Hepatic stellate cell (primary cell): ENCODE measurements at regions not wholly inside any gene's neighbourhood (a gene's known extent, or its start where the extent isn't known, plus 50 kb on each side); places are given as distances from the start of the nearest gene placed in this dataset.
A peak's percentile ranks its signal among the peaks of the same experiment; 100 is the strongest.

Experiments
- DNase-seq: peaks from one replicate; pipeline ENCODE4 v3.0.0; 2011; ENCODE audit warnings: low spot score

DNA sequence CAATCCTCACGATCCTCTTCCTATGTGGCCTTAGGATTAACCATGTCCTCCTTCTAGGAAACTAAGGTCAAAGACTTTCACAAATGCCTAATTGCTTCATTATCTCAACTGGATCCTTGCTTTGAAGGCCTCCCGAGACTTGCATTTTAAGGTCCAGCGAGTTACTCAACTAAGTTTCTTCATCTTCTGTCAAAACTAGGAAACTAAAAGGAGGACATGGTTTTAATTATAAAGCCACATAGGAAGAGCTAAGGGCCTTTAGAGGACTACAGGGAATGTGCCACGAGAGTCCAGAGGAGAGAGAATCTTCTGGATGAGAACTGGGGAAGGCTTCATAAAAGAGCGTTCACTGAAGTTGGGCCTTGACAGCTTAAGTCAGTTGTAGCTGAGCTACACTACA lies 87.8 kb upstream of the LPP start:
- DNase-seq, result no peak

DNA sequence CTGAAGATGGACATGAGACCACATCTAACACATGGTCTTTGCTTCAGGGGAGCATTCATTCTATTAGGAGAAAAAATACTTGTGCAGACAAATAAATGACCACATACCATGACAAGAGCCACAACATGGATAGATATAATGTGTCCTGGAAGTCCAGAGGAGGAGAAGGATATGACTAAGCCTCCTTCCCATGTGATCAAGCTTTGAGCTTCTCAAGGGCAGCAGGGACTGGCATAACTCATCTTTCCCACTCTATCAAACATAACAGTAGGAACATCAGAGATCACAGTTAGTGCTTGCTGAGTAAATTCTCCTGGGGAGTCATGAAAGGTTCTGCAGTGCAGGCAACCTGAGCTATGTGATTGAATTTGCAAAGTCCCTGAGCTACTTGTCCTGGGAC lies 86.0 kb upstream of the LPP start:
- peak; percentile 55 for DNase-seq

DNA sequence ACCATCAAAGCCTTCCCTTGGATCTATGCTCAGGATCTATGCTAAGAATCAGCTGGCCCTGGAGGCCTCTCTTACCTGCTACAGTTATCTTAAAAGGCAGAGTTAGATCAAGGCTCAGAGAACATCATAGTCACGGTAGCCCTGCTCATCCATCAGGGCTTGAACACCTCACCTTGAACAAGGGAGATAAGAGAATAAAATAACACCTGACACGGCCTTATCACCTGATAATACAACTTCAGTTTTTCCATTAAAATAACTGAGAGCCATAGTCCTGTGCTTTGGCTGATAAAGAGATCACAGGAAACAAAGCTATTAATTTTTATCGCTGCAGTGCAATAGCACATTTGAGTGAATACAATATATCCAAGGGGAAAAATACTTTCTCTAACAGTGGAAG lies 85.6 kb upstream of the LPP start:
- DNase-seq, result no peak

DNA sequence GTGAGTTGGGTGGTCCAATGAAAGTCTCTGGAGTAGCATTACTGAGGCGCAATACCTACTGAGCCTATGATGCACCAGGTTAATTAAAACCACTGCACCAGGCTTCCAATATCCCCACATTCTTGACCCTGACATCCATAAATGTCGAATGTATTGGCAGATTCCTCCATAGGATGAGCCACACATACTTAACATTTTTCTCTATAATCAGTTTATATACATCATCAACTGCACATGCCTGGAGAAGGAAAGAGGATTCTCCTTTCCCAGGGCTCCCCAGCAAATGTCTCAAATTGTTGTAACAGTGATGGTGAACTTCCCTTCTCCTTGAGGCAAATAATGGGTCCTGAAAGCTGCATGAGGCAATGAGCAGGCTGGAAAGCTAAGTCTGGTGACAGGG lies 82.3 kb upstream of the LPP start:
- DNase-seq, result no peak

DNA sequence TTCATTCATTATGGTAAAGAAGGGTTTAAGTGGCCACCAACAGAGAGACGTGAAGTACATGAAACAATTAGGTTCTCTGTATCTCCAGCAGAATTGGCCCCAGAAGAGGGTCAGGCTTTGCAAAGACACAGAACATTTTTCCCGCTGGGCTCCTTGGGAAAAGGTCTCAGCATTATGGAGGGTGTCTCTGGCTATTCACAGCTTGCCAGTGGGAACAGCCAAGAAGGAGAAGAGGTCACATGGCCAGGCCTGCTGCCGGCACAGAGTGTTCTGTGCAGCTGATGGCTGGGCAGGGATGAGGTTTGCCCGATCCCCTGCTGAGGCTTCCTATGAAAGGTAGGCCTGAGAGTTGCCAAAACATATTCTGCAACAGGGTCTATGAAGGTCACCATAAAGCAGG lies 77.8 kb upstream of the LPP start:
- DNase-seq, result no peak

DNA sequence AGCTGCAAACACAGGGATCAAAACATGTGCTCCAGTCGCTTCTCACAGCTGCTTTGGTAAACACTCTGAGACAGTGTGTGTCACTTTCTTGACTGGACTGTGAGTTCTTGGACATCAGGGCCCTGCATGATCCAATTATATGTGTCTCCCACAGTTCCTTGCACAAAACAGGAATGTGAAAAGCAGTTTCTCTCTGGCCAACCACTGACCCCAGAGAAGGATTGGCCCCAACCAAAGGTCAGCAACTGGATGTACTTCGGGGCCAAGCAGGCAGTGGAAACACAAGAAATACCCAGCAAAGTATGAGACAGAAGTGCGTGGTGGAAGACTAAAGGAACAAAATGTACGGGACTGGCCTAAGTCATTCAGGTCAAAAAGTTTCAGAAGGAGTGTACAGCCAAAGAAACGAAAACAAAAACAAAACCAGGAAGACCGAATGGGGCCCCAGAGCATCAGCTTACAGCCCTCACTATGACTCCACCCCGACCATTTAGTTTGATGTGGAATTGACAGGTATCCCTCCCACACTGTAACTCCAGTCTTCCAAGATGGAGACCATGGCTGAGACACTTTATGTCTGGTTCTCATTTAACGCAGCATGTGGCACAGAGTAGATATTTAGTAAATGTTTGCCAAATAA lies 76.7 kb upstream of the LPP start:
- DNase-seq, result no peak

DNA sequence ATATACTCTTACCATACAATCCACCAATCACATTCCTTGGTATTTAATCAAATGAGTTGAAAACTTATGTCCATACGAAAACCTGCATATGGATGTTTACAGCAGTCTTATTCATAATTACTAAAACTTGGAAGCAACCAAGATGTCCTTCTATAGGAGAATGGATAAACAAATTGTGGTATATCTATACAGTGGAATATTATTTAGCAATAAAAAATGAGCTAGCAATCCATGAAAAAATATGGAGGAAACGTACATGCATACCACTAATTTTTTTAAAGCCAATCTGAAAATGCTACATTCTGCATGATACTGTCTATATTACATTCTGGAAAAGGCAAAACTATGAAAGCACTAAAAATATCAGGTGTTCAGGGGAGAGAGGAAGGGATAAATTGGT lies 73.9 kb upstream of the LPP start:
- no peak for DNase-seq

DNA sequence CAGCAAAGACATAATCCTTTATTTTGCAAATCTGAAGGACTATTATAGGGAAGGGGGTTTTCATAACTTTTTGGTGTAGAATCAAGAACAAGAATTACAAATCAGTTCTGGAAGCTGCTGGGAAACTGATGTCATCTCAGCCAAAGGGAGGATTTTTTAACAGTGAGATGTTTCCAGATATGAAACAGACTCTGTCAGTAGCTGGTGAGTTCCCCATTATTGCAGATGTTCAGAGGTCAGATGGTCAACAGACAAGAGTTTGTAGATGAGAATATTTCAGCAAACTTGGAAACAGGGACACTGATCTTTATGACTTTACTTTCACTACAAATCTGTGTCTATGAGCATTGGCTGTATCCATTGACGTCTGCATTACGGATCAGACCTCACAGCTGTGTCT lies 71.9 kb upstream of the LPP start:
- DNase-seq, result peak; percentile 27

DNA sequence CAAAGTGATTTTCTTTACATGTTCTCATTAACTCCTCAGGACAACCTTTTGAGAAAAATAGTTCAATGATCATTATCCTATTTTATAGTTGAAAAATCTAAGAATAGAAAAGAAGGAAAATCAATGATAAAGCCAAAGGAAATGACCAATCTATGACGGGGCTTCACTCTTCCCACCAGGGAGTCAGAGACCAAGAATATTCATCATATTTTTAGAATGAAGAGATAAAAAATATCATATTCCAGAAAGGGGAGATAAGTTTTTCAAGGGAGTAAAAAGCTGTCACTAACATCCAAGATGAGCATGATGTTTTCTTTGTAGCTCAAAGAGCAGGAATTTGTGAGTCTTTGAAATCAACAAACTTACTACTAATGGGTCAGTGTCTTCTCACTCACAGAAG lies 71.5 kb upstream of the LPP start:
- no peak for DNase-seq

DNA sequence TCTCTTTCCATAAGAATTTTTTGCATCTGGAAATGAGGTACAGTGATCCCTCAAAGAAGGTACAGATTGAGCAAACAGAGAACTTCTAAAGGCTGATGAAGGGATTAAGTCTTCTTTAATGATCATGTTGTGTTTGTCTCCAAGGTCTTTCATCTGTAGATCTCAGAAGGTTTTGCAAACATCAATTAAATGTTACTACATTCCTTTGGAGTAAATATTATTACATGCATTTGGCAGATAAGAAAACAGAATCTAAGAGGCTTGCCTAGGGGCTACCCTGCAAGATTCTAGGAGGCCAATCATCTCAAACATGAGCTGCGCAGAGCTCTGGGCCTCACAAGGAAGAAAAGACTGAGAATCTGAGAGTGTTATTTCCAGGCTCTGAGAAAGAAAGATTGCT lies 70.9 kb upstream of the LPP start:
- DNase-seq, result no peak

DNA sequence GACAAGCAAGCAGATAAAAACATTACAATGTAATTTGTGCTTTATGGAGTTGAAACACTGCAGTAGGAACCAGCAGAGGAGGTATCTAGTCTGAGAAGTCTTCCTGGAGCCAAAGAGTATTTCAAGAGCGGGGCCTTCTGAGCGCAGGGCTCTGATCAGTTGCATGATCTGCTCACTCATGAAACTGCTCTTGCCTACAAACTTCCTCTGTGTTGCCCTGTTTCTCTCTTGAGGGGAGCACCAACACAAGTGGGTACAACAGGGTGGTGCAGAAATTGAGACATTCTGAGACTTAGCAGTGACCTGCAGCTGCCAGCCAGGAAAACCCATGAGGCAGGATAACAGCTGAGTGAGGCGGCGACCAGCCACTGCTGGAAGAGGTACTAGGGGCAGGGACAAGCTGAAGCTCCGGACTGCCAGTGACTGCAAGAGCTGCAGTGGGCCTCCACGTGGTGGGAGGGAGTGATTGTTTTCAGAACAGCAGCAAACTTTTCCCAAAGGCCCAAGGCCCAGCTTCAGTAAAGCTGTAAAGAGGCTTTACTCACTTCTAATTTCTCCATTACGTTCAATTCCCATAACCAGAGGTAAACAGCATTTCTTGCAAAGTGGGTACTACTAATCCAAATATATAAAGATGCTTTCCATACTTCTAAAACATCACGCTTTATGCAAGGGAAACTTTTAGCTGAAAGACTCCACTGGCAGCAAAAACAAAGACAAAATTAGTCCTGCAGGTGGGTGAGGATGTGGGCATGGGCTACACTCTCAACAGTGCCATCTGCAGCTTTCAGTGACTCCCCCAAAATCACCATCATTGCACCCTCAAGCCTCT lies 69.0 kb upstream of the LPP start:
- DNase-seq, result no peak

DNA sequence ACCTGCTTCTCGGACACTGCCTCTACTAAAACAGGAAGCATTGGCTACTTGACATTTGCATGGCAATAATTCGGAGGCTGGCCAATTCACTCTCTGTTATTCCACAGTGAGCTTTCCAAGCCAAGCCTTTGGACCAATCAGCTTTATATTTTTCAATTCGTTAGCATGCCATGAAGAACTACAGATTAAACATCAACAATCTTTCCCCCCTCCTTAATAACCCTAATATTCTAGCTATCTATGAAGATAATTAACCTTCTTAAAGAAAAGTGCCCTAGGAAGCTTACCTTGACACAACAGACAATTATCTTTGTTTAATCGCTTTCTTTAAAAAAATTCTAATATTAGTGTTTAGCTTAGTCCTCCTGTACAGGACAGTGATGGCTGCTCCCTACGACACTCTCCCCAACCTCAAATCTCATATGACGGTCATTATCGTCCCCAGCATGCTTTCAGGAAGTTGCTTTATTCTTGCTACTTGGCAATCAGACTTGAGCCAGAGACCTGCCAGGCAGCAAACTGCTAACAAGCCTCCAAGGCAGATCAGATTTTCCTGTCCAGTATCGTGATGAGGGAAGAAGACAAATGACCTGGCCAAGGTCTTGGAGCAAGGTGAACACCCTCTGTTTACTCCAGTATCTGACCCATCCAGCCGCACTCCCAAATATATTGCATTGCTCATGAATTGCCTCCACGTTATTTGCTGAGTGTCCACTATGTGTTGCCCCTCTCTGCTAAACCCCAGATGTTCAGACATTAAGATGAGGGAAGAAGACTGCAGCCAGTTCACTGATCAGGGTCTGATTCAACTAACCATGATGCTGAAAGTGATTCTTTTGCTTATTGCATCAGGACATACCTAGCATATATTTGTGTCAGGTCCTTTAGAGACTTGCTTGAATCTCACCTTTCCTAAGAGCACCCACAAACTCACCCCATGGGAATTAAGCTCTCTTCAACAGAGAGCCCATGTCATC lies 68.1 kb upstream of the LPP start:
- DNase-seq, result no peak

DNA sequence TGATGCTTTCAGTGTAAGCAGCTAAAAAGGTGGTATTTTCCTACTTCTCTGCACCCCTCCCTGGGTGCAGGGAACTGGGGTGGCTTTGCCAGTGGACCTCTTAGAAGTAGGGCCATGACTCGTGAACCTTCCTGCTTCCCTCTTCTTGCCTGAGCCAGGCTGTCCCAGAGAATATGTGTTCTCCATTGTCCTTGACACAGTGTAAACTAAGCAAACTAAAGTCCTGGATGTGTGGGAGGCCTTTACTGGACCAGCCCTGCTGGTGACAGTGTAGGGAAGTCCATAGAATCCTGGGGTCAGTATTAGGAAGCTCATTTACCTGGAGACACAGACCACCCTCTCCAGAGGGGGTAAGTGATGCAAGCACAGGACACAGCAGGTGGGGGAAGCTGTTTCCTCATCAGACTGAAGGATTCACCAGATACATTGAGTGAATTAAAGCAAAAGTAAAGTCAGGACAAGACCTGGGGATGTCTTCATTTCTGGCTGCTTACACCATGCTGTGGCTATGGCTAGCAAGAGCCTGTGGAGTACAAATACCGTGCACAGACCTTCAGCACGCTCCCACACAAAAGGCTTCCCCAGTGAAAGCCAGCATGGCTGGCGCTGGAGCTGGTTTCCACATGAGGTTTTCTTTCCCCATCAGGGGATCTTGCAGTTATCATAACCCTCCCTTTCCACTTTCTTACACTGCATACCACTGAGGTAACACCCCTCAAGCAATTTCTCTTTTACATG lies 64.8 kb upstream of the LPP start:
- no peak for DNase-seq

DNA sequence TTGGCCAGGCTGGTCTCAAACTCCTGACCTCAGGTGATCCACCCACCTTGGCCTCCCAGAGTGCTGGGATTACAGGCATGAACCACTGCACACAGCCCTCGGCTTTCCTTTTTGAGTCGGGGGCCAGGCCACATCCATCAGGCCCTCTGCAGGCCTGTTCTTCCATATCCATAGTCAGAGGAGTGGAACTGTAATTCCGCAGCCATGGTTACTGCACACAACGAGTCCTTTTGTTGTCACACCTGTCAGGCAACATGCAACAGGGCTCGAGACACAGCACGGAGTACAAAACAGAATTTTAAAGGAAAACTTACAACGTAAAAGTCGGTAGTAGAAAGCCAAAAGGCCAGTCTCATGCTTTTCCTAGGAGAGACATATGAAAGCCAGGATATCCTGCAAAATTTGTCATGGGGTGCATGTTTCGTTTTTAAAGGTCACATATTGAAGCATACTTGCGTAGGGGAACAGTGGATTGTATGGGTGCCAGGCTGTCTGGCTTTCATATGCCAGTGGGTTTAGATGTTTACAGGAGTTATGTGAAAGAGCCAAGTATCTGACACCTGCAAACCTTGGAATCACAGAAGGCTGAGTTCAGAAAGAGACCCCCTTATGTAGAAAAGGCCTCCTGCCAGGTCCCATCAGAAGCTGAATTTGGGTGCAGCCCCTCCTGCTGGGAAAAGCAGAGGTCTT lies 63.2 kb upstream of the LPP start:
- no peak for DNase-seq

DNA sequence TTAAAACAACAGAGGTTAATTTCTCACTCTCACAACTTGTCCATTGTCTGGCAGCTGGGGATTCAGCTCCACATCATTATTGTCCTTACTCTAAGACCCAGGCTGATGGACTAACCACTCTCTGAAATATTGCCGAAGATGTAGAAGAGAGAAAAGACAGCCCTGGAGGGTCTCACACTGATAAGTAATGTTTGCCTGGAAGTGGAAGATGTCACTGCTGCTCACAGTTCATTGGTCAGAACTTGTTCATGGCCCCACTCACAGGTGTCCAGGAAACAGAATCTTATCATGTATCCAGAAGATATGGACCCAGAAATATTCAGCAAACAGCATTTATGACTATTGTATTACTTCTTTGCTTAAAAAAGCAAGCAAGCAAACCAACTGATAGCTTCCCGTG lies 62.2 kb upstream of the LPP start:
- no peak for DNase-seq

DNA sequence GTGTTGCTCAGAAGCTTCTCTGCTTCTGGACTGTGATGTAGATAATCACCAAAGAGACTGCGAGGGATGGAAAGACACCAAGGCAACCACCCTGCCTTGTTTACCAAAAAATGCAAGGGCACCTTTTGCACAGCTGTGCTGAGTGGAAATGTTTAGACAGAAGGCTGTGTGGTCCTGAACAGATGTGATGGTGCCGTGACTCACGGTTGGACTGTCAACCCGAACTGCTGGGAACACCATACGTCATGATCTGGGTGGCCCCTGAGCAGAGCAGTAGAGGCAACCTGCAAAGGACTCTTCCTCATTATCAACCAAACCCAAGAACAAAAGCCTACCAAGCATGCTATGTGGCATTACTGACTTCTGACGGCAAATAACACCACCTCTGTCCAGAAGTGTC lies 61.3 kb upstream of the LPP start:
- DNase-seq, result no peak

DNA sequence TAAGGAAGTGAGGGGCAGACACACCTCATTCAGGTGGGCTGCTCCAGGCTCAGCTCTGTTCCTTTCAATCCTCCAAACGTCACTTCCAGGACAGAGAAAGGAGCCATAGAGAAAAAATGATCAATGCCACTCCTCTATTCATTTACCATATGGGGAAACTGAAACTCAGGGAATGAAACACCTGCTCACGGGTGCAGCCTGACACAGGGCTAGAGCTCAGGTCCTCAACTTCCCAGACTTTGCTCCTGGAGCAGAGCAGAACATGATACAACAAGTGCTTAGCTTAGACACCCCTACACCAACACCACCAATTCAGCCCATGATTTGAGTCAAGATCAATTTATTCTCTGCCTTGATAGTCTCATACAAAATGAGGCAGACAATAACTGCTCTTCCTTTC lies 58.5 kb upstream of the LPP start:
- no peak for DNase-seq

DNA sequence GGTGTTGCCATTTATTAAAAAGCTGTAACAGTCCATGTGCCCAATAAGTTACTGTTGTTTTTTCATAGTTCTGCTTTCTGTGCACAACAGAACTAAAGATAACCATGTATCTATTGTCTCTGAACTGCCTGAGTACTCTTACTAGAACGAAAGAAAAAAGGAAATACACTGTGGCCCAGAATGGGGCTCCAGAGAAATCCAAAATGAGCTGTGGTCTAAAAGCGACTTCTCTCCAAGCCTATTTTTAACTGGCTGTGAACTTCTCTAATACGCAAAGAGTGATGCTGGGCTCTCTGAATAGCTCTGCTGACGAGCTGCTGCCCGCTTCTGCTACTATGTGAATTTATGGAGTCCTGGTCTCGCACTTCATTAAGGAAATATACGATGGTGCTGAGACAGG lies 56.2 kb upstream of the LPP start:
- no peak for DNase-seq

DNA sequence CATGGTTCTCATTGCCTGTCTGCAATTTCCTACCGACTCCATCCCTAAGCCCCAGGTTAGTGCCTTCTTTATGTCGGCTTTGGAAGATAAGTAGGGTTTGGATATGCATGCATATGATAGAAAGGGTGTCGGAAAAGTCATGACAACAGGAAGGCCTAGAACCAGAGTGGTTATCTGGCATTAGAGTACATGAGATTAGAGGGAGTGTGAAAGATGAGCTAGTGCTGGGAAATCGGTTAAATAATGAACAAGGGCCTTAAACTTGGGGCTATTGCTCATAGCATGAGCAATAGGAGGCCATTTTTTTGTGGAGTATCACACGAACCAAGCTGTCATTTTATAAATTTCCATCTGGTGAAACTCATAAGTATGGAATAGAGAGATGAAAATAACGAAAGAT lies 54.0 kb upstream of the LPP start:
- no peak for DNase-seq

DNA sequence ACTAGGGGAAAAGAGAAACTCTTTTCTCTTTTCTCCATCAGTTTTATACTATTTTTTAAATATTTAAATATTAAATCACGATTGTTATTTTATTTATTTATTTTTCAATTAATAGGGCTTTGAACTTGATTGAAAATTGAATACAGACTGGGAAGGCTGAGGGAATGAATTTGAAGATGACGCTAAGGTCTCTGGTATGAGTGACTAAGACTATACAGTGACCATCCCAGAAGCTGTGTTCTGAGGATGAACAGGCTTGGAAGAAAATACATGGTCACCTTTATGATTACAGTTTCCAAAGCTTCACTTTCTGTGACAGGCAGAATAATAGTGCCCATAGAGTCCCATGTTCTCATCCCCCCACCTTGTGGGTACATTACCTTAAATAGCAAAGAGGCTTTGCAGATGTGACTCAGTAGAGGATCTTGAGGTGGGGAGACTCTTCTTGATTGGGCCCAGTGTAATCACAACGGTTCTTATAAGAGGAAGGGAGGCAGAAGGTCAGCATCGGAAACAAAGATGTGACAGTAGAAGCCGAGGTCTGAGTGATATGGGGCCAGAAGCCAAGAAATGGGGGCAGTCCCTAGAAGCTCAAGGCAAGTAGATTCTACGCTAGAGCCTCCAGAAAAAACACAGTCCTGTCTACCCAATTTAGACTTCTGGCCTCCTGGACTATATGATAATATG lies 51.0 kb upstream of the LPP start:
- no peak for DNase-seq

DNA sequence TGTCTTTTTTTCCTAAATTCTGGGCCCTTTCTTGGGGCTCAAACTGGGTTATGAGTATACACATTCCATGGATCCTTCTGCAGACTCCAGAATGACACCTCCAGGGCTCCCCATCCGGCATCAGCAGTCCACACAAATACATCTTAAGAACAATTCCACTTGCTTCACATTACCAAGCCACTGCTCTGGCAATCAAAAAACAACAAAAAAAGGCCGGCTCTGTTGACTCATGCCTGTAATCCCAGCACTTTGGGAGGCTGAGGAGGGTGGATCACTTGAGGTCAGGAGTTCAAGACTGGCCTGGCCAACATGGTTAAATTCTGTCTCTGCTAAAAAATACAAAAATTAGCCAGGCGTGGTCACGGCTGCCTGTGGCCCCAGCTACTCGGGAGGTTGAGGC lies 49.9 kb upstream of the LPP start:
- no peak for DNase-seq
